ENCODE measurements at regions not wholly inside any gene's neighbourhood (a gene's known extent, or its start where the extent isn't known, plus 50 kb on each side); places are given as distances from the start of the nearest gene placed in this dataset.

DNA sequence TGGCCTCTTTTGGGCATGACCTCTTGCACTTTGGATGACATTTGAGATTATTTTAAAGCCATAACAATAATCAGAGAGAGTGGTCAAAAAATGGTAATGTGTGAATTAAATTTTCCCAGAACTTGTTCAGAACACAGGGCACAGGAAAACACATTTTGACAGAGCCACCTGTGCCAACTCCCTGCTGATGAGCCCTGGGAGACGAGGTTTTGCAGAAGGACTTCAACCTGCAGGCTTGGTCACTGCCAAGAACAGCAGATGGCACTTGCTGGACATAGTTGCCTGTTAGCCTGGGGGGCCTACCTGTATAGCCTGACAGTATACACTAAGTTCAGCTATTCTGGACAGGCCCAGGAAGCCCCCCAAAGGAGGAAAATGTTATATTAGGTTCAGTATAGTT is 277.8 kb upstream of the EMCN start:
- POLR2A ChIA-PET (ENCODE audit: low non-redundant PET), result no interaction called here

DNA sequence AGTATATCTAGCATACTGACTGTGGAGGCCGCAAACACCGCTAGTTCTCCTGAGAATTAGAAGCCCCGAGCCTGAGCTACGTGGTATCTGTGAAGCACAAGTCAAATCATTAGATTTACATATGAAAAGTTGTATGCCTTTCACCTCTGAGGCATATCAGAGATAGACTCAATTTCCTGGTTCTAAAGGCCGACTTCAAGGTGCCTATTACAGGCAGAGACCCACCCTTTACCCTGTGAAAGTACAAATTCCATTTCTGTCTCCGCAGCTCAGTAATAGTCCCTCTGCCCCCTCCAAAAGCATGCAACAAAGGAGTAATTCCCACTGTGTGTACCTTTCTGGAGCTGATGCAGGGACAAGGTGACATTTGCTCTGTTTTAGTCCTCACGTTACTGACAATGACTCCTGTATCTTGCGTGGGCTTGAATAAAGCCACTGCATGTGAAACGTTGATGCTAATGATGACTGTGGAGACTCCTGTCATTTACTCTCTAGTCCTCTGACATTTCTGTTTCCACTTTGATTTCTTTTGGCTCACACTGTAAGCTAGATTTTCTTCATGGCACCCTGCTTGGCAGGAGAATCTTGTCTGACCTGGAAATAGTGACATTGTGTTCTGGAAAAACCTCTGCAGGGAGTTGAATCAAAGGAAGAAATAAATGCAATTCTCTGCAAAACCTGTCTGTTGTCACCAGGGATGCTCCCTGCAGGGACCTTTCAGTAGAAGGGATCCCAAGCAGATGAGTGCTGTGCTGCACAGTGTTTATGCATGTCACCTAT is 273.2 kb upstream of the EMCN start:
- ChIA-PET CTCF (no interaction called here), POLR2A (ENCODE audit: low non-redundant PET) (no interaction called here)
- no peaks in the 10 kb centered on the region for H3K27me3 ChIP-seq (replicated peaks; ENCODE audit: insufficient read depth, low read depth, low read length, poor library complexity)
- H3K27ac ChIP-seq (ENCODE audit: low read depth, low read length, poor library complexity, severe bottlenecking), result no peak overlapping the region
- BruUV-seq (replicated peaks), result no TSS peak
- no peaks in the 10 kb centered on the region for H3K4me1 ChIP-seq (ENCODE audit: insufficient read depth, low read length, poor library complexity, severe bottlenecking)
- no peaks in the 10 kb centered on the region for H3K9me3 ChIP-seq (ENCODE audit: low read depth, low read length, poor library complexity, severe bottlenecking)
- DNase-seq (ENCODE audit: low spot score), result no peak
- intact Hi-C loops (cut with micrococcal nuclease; ENCODE audit: unreplicated experiment), result no loop called here
- no peaks in the 10 kb centered on the region for H3K36me3 ChIP-seq (ENCODE audit: insufficient read depth, low read length, poor library complexity, severe bottlenecking)
- TF ChIP-seq CTCF (conservative IDR thresholded peaks at IDR 0.05; ENCODE audit: low read depth, low read length), result no peak
- no peak for TF ChIP-seq EZH2 (IDR thresholded peaks at IDR 0.05; ENCODE audit: borderline replicate concordance, low read depth, low read length, poor library complexity, severe bottlenecking)
- H3K4me3 ChIP-seq (ENCODE audit: low read depth, low read length, poor library complexity, severe bottlenecking), result no peak overlapping the region

More for the DNA sequence above, 277.8 kb upstream of the EMCN start:
- CTCF ChIA-PET, result no interaction called here
- Histone ChIP-seq H3K36me3 (ENCODE audit: insufficient read depth, low read length, poor library complexity, severe bottlenecking) (no peaks in the 10 kb centered on the region), H3K27ac (ENCODE audit: low read depth, low read length, poor library complexity, severe bottlenecking) (no peak overlapping the region), H3K4me3 (ENCODE audit: low read depth, low read length, poor library complexity, severe bottlenecking) (no peak overlapping the region), H3K27me3 (replicated peaks; ENCODE audit: insufficient read depth, low read depth, low read length, poor library complexity) (no peaks in the 10 kb centered on the region), H3K4me1 (ENCODE audit: insufficient read depth, low read length, poor library complexity, severe bottlenecking) (no peaks in the 10 kb centered on the region), H3K9me3 (ENCODE audit: low read depth, low read length, poor library complexity, severe bottlenecking) (no peaks in the 10 kb centered on the region)
- no TSS peak for BruUV-seq (replicated peaks)
- TF ChIP-seq CTCF (conservative IDR thresholded peaks at IDR 0.05; ENCODE audit: low read depth, low read length), result no peak
- no peak for TF ChIP-seq EZH2 (IDR thresholded peaks at IDR 0.05; ENCODE audit: borderline replicate concordance, low read depth, low read length, poor library complexity, severe bottlenecking)
- no peak for DNase-seq (ENCODE audit: low spot score)
- intact Hi-C loops (cut with micrococcal nuclease; ENCODE audit: unreplicated experiment), result no loop called here

- no peak for DNase-seq (ENCODE audit: low spot score)
- Histone ChIP-seq H3K27ac (ENCODE audit: low read depth, low read length, poor library complexity, severe bottlenecking) (no peak overlapping the region), H3K27me3 (replicated peaks; ENCODE audit: insufficient read depth, low read depth, low read length, poor library complexity) (no peaks in the 10 kb centered on the region), H3K36me3 (ENCODE audit: insufficient read depth, low read length, poor library complexity, severe bottlenecking) (no peaks in the 10 kb centered on the region), H3K4me1 (ENCODE audit: insufficient read depth, low read length, poor library complexity, severe bottlenecking) (no peaks in the 10 kb centered on the region), H3K9me3 (ENCODE audit: low read depth, low read length, poor library complexity, severe bottlenecking) (no peaks in the 10 kb centered on the region), H3K4me3 (ENCODE audit: low read depth, low read length, poor library complexity, severe bottlenecking) (no peak overlapping the region)
- intact Hi-C loops (cut with micrococcal nuclease; ENCODE audit: unreplicated experiment), result no loop called here
- CTCF ChIA-PET, result no interaction called here
- POLR2A ChIA-PET (ENCODE audit: low non-redundant PET), result no interaction called here
- TF ChIP-seq CTCF (conservative IDR thresholded peaks at IDR 0.05; ENCODE audit: low read depth, low read length), result no peak
- TF ChIP-seq EZH2 (IDR thresholded peaks at IDR 0.05; ENCODE audit: borderline replicate concordance, low read depth, low read length, poor library complexity, severe bottlenecking), result no peak
- no TSS peak for BruUV-seq (replicated peaks)
Measured at GRCh38 chr4:100789991-100790390, 272.2 kb upstream of the EMCN start.
